GM21717 (cell line): ENCODE measurements at regions not wholly inside any gene's neighbourhood (a gene's known extent, or its start where the extent isn't known, plus 50 kb on each side); places are given as distances from the start of the nearest gene placed in this dataset.
"Not testable (repeated sequence)": the region's sequence is repeated elsewhere in the genome, so short reads cannot be mapped to it uniquely, and the experiment has no call there.

ENCODE experiments used
- ATAC-seq: cut with Tn5 transposase; IDR thresholded peaks from one replicate; pipeline ENCODE4 v1.9.1; 2021; ENCODE audit warnings: mild to moderate bottlenecking, moderate library complexity; ENCODE audit not compliant: unreplicated experiment

GRCh38 chr6:6724539-6725467, 136.3 kb downstream of the LY86 start:
- no peak for ATAC-seq

GRCh38 chr6:6725468-6726209, 137.1 kb downstream of the LY86 start:
- ATAC-seq, result no peak

DNA sequence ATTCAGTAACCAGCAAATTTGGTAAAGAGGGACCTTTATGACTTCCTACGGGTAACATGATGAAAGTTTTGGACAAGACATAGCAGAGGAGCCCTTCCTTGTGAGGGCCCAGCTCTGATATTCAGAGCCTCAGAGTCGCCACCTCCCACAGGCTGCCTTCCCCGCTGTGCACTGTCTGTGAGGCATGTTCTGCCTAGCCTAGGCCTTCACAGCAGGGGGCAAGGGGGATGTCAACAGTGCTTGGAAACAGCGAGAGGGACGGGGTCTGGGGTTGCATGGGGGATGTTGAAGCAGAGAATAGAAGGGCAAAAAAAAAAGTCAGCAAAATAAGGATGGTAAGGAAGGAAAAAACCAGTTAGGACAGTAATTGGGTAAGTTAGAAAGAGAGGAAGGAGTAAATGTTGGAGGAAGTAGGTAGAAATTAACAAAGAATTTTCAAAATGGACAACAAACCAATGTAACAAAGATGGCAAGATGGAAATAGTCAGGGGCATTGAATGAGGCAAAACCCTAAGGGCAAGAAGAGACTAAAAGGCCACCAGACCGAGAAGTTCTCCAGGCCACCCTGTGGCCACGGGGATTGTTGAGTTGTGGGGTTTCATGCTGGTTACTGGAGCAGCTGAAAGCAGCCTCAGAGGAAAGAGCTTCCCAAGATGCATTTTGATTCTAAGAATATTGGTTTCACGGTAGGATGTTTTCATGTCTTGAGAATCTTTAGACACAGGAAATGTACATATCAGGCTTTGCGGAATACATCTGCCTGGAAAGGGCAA, 139.8 kb downstream of the LY86 start:
- ATAC-seq, result no peak

GRCh38 chr6:6729971-6730370, 141.5 kb downstream of the LY86 start:
- no peak for ATAC-seq

DNA sequence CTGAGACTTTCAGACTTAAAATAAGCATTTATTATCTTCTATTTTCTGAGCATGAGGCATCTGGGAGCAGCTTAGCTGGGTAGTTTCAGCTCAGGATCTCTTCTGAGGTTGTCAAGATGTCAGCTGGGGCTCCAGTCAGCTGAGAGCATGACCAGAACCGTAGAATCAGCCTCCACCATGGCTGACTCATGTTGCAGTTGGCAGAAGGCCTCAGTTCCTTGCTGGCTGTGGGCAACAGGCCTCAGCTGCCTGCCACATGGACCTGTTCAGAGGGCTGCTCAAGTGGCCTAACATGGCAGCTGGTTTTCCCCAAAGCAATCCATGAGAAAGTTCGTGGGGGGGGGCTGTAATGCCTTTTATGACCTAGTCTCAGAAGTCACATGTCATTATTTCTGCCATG, 142.3 kb downstream of the LY86 start:
- no peak for ATAC-seq

DNA sequence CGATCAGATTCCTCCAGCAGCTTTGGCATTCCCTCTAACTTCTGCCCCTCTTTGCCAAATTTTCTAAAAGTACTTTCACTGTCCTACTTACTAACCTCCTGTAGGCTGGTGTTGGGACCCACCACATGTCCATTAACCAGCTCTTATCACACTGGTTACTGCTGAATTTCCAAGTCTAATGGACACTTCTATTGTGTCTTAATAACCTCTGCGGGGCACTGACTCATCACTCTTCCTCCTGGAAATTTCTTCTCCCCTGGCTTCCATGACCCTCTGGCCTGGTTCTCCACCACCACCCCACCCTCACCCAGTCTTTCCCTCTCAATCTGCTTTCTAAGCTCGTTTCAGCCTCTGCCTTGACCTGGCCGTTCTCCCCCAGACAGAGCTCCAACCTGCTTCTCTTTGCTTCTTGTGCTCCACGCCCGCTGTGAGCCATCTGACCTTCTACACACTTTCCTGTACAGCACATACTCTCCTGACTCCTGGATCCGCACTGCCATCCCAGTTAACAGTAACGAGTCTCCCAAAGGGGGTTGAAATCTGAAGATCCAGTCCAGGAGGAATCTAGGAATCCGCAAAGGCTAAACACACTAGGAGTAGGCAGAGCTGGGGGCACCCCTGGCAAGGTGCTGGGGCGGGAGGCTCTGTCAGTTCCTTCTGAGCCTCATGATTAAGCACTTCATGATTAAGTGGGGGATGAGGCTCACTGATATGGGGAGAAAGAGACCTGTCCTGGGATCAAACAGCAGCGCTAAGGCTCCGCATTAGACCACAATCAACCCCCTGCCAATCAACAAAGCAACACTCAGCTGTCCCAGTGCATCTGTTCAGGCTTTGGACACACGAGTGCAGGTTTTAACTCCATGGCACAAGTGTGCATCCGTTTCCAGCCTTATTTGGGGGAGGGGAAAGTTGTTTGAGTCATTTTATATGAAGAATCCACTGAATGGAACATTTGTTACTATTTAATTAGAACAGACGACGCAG, 146.3 kb downstream of the LY86 start:
- ATAC-seq, result no peak

GRCh38 chr6:6736791-6737654, 148.5 kb downstream of the LY86 start:
- no peak for ATAC-seq

DNA sequence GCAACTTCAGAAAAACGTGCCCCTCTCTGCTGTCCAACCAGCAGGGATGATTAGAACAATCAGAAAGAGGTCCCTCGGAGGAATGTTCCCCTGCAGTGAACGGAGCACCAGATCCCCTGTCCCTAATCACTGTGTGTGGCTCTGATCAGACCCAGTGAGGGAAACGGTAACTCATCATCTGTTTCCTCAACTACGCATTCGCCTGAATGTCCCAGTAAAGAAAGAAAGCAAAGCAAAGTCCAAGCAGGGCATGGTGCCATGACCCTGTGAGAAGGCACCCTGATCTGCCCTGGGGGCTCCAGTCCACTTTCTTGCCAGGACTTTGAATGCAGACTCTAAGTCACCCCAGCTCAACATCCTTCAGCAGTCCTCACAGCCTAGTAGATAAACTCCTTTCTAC, 149.2 kb downstream of the LY86 start:
- no peak for ATAC-seq

GRCh38 chr6:6738108-6738507, 149.6 kb downstream of the LY86 start:
- no peak for ATAC-seq

- ATAC-seq, result no peak
Measured at GRCh38 chr6:6738922-6739716, 150.6 kb downstream of the LY86 start.

GRCh38 chr6:6740595-6740994, 152.1 kb downstream of the LY86 start:
- ATAC-seq, result no peak

DNA sequence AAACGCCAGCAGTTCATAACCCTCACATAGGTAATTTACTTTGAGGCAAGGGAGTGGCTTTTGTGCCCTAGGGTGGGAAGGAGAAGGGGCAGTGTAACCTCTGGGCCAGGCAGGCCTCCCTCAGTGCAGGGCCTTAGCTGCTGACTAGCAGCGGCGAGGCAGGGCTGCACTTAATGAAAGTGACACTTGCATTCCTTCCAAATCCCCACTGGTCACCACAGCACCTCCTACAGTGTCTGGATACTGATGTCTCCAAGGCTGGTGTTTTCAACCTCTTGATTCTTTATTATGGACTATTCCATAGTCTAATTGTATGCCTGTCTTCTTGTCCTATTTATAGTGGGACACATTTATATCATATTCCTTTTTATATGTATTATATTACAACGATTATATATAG, 152.7 kb downstream of the LY86 start:
- ATAC-seq, result no peak

GRCh38 chr6:6742535-6742934, 154.0 kb downstream of the LY86 start:
- no peak for ATAC-seq

DNA sequence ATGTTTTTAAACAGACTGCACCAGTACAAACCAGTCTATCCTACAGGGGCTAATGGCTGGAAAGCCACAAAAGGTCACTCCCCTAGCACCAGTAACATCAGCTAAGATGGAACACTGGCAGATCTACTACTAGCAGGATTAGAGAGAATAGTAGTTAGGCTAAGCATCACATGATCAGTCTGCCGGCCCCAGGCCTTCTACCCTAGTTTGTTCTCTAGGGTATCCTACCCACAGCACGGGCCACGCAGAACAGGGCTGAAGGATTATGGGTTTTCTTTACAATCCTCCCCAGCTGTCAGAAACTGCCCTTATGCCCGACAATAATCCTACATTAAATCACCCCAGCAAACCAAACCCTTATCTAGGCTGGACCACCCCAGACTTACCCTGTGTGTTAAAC, 156.0 kb downstream of the LY86 start:
- ATAC-seq, result no peak

DNA sequence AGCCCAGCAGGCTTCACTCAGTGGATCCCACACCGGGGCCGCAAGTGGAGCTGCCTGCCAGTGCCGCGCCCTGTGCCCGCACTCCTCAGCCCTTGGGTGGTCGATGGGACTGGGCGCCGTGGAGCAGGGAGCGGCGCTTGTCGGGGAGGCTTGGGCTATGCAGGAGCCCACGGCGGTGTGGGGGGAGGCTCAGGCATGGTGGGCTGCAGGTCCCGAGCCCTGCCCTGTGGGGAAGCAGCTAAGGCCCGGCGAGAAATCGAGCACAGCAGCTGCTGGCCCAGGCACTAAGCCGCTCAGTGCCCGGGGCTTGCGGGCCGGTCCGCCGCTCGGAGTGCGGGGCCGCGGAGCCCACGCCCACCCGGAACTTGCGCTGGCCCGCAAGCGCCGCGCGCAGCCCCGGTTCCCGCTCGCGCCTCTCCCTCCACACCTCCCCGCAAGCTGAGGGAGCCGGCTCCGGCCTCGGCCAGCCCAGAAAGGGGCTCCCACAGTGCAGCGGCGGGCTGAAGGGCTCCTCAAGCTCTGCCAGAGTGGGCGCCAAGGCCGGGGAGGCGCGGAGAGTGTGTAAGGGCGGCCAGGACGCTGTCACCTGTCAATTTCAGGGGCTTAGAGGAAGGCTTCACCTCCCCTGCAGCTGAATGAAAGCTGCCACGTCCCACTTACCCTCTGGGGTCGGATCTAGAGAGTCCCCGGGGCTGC, 157.3 kb downstream of the LY86 start:
- ATAC-seq, result not testable (repeated sequence)

GRCh38 chr6:6746333-6746969, 157.9 kb downstream of the LY86 start:
- ATAC-seq, result no peak

DNA sequence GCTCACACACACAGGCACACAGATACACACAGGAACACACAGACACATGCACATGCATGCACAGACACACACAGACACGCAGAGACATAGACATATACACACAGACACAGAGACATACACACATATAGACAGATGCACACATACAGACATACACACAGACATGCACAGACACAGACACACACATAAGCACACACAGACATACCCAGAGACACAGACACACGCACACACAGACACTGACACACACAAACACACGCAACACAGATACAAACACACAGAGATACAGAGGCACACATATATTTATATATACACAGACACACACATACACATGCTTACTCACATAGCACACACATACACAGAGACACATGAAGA, 158.4 kb downstream of the LY86 start:
- ATAC-seq, result no peak
